Stomach smooth muscle (tissue), 2 donors: ENCODE measurements at regions not wholly inside any gene's neighbourhood (a gene's known extent, or its start where the extent isn't known, plus 50 kb on each side); places are given as distances from the start of the nearest gene placed in this dataset.
"Not testable (repeated sequence)": the region's sequence is repeated elsewhere in the genome, so short reads cannot be mapped to it uniquely, and the experiment has no call there.

Experiments
- H3K27ac ChIP-seq: one replicate; pipeline ENCODE4 v1.7.0; 2013; ENCODE audit warnings: mild to moderate bottlenecking, low read length, inconsistent platforms
- H3K27me3 ChIP-seq, 2 donors: one replicate each; pipeline ENCODE4 v1.7.0; 2013; ENCODE audit warnings: low read length in 2 of 2; ENCODE audit not compliant: insufficient read depth in 2 of 2, control insufficient read depth in 1 of 2
- H3K36me3 ChIP-seq, 2 donors: one replicate each; pipeline ENCODE4 v1.7.0; 2013; ENCODE audit warnings: low read length in 2 of 2; ENCODE audit not compliant: control insufficient read depth in 2 of 2, insufficient read depth in 2 of 2
- H3K4me1 ChIP-seq: one replicate; pipeline ENCODE4 v1.7.0; 2013; ENCODE audit warnings: low read length; ENCODE audit not compliant: control insufficient read depth, insufficient read depth
- H3K4me3 ChIP-seq, 2 donors: one replicate each; pipeline ENCODE4 v1.7.0; 2013; ENCODE audit warnings: low read length in 2 of 2
- H3K9ac ChIP-seq, 2 donors: one replicate each; pipeline ENCODE4 v1.7.0; 2013; ENCODE audit warnings: low read length in 2 of 2, mild to moderate bottlenecking in 1 of 2
- H3K9me3 ChIP-seq, 2 donors: one replicate each; pipeline ENCODE4 v1.7.0; 2013; ENCODE audit warnings: low read length in 2 of 2; ENCODE audit not compliant: control insufficient read depth in 2 of 2
- donor health status: healthy.
- donor health status: Pancreatic carcinoma.

DNA sequence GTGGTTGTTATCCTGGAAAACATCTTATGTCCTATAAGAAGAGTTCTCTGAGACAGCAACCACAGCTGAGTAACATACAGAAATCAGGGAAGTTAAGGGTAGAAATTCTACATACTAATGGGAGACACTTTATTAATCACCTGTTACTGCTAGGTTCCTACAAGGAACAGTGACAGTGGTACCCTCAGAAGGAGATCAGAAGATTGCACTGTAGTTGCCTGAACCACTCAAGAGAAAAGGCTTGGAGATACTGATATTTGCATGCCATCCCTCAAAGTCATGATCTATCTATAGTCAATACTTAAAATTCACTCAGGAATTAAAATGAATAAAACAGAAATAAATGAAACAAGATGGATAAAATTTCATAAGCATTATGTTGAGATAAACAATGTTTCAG lies 136.0 kb downstream of the LMLN start:
- peaks cover 3 to 7% of the 10 kb centered on the region in 2 donors for H3K27me3 ChIP-seq
- no peaks in the 10 kb centered on the region for H3K9me3 ChIP-seq
- H3K36me3 ChIP-seq: no peaks in the 10 kb centered on the region
- H3K4me1 ChIP-seq: no peaks in the 10 kb centered on the region
- H3K27ac ChIP-seq: no peak overlapping the region
- no peak overlapping the region for H3K4me3 ChIP-seq
- no peak overlapping the region for H3K9ac ChIP-seq

DNA sequence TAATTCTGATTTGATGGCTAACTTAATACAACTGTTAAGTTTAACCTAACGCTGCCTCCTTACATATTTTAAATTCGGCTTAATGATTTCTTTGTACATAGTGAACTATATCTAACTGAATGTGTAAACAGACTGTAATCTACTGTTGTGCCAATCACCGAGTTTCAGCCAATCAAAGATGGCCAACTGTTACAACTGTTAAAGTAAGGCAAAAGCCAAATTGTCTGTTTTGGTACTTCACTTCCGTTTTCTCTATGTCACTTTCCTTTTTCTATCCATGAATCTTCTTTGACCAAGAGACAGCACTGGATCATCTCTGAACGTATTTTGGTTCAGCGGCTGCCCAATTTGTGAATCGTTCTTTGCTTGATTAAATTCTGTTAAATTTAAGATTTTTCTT lies 137.0 kb downstream of the LMLN start:
- Histone ChIP-seq H3K36me3 (no peaks in the 10 kb centered on the region), H3K9ac (no peak overlapping the region), H3K9me3 (no peaks in the 10 kb centered on the region), H3K27ac (no peak overlapping the region), H3K4me3 (no peak overlapping the region), H3K4me1 (no peaks in the 10 kb centered on the region), H3K27me3 (peaks cover 3 to 7% of the 10 kb centered on the region in 2 donors)

DNA sequence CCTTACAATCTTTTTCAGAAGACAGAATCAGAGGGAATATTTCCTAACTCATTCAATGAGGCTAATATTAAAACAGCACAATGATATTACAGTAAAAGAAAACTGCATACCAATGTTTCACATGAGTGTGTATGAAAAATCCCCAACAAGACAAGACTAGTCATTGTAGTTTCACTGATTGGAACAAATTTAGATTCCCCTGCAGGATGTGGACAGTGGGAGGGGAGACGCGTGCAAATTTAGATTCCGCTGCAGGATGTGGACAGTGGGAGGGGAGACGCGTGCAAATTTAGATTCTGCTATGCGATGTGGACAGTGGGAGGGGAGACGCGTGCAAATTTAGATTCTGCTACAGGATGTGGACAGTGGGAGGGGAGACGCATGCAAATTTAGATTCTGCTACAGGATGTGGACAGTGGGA lies 138.7 kb downstream of the LMLN start:
- not testable (repeated sequence) for H3K4me3 ChIP-seq, H3K4me1 ChIP-seq, H3K27ac ChIP-seq, H3K9me3 ChIP-seq, H3K9ac ChIP-seq, H3K36me3 ChIP-seq, H3K27me3 ChIP-seq

- not testable (repeated sequence) for H3K36me3 ChIP-seq, H3K27ac ChIP-seq, H3K4me1 ChIP-seq, H3K27me3 ChIP-seq, H3K9ac ChIP-seq, H3K9me3 ChIP-seq, H3K4me3 ChIP-seq
Observed at GRCh38 chr3:198103070-198103469, 143.1 kb downstream of the LMLN start.

- peaks cover 14 to 25% of the 10 kb centered on the region in 2 donors for H3K27me3 ChIP-seq
- no peak overlapping the region for H3K4me3 ChIP-seq
- no peak overlapping the region for H3K27ac ChIP-seq
- H3K4me1 ChIP-seq: no peaks in the 10 kb centered on the region
- no peaks in the 10 kb centered on the region for H3K9me3 ChIP-seq
- no peak overlapping the region for H3K9ac ChIP-seq
- no peaks in the 10 kb centered on the region for H3K36me3 ChIP-seq
Observed at GRCh38 chr3:198106265-198106664, 146.2 kb downstream of the LMLN start.

GRCh38 chr3:198107840-198108734 lies 148.1 kb downstream of the LMLN start:
- peaks cover 24 to 38% of the 10 kb centered on the region in 2 donors for H3K27me3 ChIP-seq
- H3K27ac ChIP-seq: no peak overlapping the region
- no peaks in the 10 kb centered on the region for H3K36me3 ChIP-seq
- no peak overlapping the region for H3K9ac ChIP-seq
- no peaks in the 10 kb centered on the region for H3K9me3 ChIP-seq
- H3K4me3 ChIP-seq: no peak overlapping the region
- H3K4me1 ChIP-seq: no peaks in the 10 kb centered on the region

DNA sequence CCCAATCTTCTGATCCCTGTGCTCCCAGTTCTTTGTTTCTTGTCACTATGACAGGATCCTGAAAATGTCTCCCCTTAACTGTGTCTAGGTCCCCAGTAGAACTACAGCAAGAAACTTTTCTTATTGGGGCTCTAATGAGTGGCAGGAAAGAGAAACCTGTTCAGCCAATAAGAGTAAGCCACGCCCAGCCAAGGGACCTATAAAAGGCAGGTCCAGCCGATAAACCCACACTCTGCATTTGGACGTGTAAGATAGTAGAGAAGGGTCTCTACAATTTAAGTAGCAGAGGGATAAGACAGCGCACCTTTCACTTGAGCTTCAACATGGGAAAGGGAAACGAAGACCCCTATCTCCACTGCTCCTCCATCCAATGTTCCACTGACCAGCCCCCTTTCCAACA lies 149.9 kb downstream of the LMLN start:
- H3K9me3 ChIP-seq: no peaks in the 10 kb centered on the region
- no peak overlapping the region for H3K9ac ChIP-seq
- peaks cover 4% of the 10 kb centered on the region for H3K4me1 ChIP-seq
- H3K36me3 ChIP-seq: no peaks in the 10 kb centered on the region
- H3K4me3 ChIP-seq: no peak overlapping the region
- no peak overlapping the region for H3K27ac ChIP-seq
- peaks cover 26 to 48% of the 10 kb centered on the region in 2 donors for H3K27me3 ChIP-seq

DNA sequence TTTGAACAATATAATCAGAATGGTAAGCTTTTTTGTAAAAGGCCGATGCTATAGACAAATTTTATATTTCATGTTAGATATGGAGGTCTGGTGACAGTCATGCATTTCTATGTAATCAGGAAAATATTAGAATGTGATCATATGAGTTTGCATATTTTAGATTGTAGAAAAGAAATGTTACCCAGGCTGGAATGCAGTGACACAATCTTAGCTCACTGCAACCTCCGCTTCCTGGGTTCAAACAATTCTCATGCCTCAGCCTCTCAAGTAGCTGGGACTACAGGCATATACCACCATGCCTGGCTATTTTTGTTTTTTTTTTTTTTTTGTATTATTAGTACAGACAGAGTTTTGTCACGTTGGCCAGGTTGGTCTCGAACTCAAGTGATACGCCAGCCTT lies 152.0 kb downstream of the LMLN start:
- peaks cover 26 to 43% of the 10 kb centered on the region in 2 donors for H3K27me3 ChIP-seq
- peaks cover 4% of the 10 kb centered on the region for H3K4me1 ChIP-seq

GRCh38 chr3:198113206-198114053 lies 153.4 kb downstream of the LMLN start:
- Histone ChIP-seq H3K27me3 (peaks cover 26 to 43% of the 10 kb centered on the region in 2 donors), H3K9me3 (no peaks in the 10 kb centered on the region), H3K4me3 (peak overlapping the region in 1 of 2 donors; percentile 44), H3K4me1 (peaks cover 4% of the 10 kb centered on the region), H3K9ac (no peak overlapping the region), H3K36me3 (no peaks in the 10 kb centered on the region), H3K27ac (no peak overlapping the region)

More for the DNA sequence above, 152.0 kb downstream of the LMLN start:
- Histone ChIP-seq H3K36me3 (no peaks in the 10 kb centered on the region), H3K9me3 (no peaks in the 10 kb centered on the region), H3K27ac (no peak overlapping the region), H3K9ac (no peak overlapping the region), H3K4me3 (no peak overlapping the region)

GRCh38 chr3:198114516-198114915 lies 154.5 kb downstream of the LMLN start:
- H3K4me3 ChIP-seq, H3K4me1 ChIP-seq, H3K9me3 ChIP-seq, H3K9ac ChIP-seq, H3K36me3 ChIP-seq, H3K27ac ChIP-seq: not testable (repeated sequence)
- H3K27me3 ChIP-seq: peaks cover 20 to 36% of the 10 kb centered on the region in 2 donors
